GM20000 (cell line): ENCODE measurements at regions not wholly inside any gene's neighbourhood (a gene's known extent, or its start where the extent isn't known, plus 50 kb on each side); places are given as distances from the start of the nearest gene placed in this dataset.

Experiments used
- DNase-seq: peaks from one replicate; pipeline ENCODE4 v3.0.0; 2012; ENCODE audit warnings: low spot score
- TF ChIP-seq, protein P1 (sequence below): IDR thresholded peaks from 2 replicates; pipeline ENCODE4 v1.5.1; 2012; ENCODE audit warnings: mild to moderate bottlenecking, control low read depth; ENCODE audit errors: extremely low read depth, missing control alignments

- peak; percentile 65 for DNase-seq
- TF ChIP-seq, protein P1, sequence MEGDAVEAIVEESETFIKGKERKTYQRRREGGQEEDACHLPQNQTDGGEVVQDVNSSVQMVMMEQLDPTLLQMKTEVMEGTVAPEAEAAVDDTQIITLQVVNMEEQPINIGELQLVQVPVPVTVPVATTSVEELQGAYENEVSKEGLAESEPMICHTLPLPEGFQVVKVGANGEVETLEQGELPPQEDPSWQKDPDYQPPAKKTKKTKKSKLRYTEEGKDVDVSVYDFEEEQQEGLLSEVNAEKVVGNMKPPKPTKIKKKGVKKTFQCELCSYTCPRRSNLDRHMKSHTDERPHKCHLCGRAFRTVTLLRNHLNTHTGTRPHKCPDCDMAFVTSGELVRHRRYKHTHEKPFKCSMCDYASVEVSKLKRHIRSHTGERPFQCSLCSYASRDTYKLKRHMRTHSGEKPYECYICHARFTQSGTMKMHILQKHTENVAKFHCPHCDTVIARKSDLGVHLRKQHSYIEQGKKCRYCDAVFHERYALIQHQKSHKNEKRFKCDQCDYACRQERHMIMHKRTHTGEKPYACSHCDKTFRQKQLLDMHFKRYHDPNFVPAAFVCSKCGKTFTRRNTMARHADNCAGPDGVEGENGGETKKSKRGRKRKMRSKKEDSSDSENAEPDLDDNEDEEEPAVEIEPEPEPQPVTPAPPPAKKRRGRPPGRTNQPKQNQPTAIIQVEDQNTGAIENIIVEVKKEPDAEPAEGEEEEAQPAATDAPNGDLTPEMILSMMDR = no peak
Measured at GRCh38 chr20:48541581-48542071, 286.2 kb downstream of the PREX1 start.

DNA sequence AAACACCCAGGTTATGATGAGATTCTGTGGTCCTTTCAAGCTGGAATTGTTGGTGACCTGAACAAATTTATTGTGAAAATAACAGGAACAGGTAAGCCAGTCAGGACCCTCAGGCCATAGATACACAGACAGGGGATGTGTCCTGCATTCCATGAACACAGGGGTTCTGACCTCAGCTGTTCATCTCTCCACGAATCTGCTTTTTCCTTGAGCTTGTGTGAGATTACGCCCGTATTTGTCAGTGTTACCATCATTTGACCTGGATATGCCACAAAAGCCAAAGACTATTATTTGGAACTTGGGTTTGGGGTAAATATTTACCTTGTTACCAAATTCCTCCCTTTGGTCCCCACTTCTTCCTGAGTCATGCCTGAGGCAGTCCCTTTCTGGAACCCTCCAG, 288.9 kb downstream of the PREX1 start:
- TF ChIP-seq, protein P1 = no peak

GRCh38 chr20:48538058-48538825, 289.6 kb downstream of the PREX1 start:
- TF ChIP-seq, protein P1 = no peak
- DNase-seq = no peak

More for the DNA sequence above, 288.9 kb downstream of the PREX1 start:
- DNase-seq = no peak

DNA sequence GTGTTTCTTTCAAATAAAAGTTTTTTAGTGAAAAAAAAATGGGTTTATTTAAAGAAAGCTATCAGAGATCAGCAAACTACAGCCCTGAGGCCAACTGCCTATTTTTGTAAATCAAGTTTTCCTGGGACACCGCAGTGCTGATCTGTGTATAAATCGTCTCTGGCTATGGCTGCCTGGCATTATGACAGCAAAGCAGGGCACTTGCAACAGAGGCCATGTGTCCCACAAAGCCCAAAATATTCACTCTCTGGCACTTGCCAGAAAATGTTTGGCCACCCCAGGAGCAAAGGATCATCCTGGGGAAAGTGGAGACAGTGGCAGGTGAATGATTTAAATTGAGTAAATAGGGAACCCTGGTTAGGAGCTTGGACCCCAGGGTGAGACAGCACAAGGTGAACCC, 291.6 kb downstream of the PREX1 start:
- TF ChIP-seq, protein P1 = no peak
- DNase-seq = no peak

DNA sequence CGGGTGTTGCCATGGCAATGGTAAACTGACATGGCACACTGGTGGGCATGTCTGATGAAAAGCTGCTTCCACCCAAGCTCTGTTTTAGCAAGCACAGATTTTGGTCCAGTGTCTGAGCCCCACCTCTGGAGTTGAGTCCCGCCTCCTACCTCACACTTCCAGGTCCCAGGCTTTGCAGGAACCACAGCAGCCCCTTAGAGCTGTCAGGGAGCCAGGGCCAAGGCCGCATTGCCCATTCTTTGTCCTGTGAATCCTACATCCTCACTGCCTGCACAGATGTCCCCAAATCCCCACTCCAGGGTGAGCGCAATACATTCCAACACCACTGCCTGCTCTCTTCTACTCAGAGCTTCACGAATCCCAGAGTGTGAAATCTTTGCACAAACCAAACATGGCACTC, 292.2 kb downstream of the PREX1 start:
- no peak for DNase-seq
- TF ChIP-seq, protein P1 = no peak

DNA sequence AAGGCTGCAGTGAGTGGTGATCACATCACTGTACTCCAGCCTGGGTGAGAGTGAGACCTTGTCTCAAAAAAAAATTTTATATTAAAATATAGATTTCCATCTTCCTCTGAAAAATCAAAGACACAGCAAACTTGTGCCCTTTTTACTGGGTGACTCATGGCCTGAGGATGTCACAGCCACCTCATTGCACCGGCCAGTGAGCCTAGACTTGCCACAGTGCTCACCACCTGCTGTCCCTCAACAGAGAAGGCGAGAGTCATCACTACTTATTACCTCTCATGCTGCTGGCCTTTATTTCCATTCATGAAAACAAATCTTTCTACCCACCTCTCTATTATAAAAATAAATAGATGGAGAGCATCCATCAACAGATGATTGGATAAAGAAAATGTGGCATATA, 295.8 kb downstream of the PREX1 start:
- no peak for DNase-seq
- TF ChIP-seq, protein P1 = no peak

DNA sequence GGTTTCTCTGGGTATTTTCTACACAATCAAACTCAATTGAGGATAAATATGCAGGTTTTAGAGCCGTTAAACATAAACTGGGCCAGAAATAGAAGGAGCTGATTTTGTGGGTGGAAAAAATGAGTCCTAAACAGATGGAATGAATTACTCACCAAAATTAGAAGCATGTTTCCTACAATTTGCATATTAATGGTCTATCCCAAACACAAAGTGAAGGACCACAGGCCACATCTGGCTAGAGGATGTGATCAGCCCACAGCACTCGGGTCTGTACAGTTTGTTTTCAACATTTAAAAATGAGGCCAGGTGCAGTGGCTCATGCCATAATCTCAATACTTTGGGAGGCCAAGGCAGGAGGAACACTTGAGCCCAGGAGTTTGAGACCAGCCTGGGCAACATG, 296.3 kb downstream of the PREX1 start:
- TF ChIP-seq, protein P1 = no peak
- DNase-seq = no peak
